Breast epithelium (tissue), 4 donors: ENCODE measurements at regions not wholly inside any gene's neighbourhood (a gene's known extent, or its start where the extent isn't known, plus 50 kb on each side); places are given as distances from the start of the nearest gene placed in this dataset.

Source experiments
- DNase-seq, 2 donors: peaks; one replicate each; pipeline ENCODE4 v3.0.0-alpha.2; 2019; ENCODE audit warnings: low spot score in 2 of 2
- H3K27ac ChIP-seq, 2 donors: fragments of 200-600 bp; sonication (generic) in 1 of 2; one replicate each; pipeline ENCODE4 v1.5.1; 2016 to 2019; ENCODE audit warnings: mild to moderate bottlenecking in 1 of 2
- H3K27me3 ChIP-seq, 2 donors: fragments of 200-600 bp; sonication (generic) in 1 of 2; one replicate each; pipeline versions ENCODE4 v1.5.1 to v1.6.0; 2017 to 2019; ENCODE audit warnings: control low read depth in 1 of 2, mild to moderate bottlenecking in 1 of 2
- H3K36me3 ChIP-seq: fragments of 200-600 bp; one replicate; pipeline ENCODE4 v1.5.1; 2019
- H3K4me1 ChIP-seq, 2 donors: fragments of 200-600 bp; sonication (generic); one replicate each; pipeline ENCODE4 v1.5.1; 2016 to 2019; ENCODE audit warnings: control low read depth in 1 of 2
- H3K4me3 ChIP-seq, 3 donors: fragments of 200-600 bp; sonication (generic); 1 replicate in 2 of 3; 2 replicates in 1 of 3; pipeline ENCODE4 v1.5.1; 2016 to 2019; ENCODE audit warnings: mild to moderate bottlenecking in 3 of 3, moderate library complexity in 2 of 3
- H3K9me3 ChIP-seq, 2 donors: fragments of 200-600 bp; sonication (generic) in 1 of 2; one replicate each; pipeline ENCODE4 v1.5.1; 2016 to 2019; ENCODE audit warnings: control low read depth in 1 of 2
- POLR2A ChIP-seq: fragments of 450-650 bp; IDR thresholded peaks from one replicate; pipeline ENCODE4 v1.6.1; 2016; ENCODE audit warnings: antibody characterized with exemption, mild to moderate bottlenecking, moderate library complexity
- POLR2AphosphoS5 ChIP-seq, 3 donors: sonication (generic); formaldehyde crosslinking; IDR thresholded peaks; one replicate each; pipeline ENCODE4 v1.6.1; 2017; ENCODE audit warnings: antibody characterized with exemption in 3 of 3
- intact Hi-C: fragments of 100-400 bp; cut with DNase I; formaldehyde crosslinking; loops from one replicate; pipeline ENCODE4 v1.15.1; 2023; ENCODE audit warnings: low total_unique reads
- TF ChIP-seq, protein P1 (sequence below), 3 donors: fragments of 450-650 bp; IDR thresholded peaks; one replicate each; pipeline ENCODE4 v1.5.1; 2016 to 2017; ENCODE audit warnings: antibody characterized with exemption in 3 of 3, mild to moderate bottlenecking in 3 of 3, moderate library complexity in 3 of 3

DNA sequence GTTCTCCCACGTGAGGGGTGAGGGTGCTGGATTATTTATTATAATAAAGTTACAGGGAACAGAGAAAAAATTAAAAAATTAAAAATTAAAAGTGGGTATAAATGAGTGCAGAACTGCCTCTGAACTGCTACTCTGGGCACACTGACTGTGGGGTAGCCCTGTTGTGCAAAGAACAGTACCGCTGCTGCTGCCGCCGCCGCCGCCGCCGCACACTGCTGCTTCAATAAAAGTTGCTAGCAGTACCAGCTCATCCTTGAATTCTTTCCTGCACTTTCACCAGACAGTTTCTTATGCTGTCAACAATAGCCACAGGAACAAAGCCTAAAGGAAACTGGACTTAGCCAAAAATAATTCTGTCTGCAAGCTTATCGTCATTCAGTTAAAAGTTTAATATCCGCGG lies 72.1 kb downstream of the GCC1 start:
- Histone ChIP-seq H3K9me3 (no peaks in the 10 kb centered on the region), H3K27me3 (no peaks in the 10 kb centered on the region), H3K4me3 (no peak overlapping the region), H3K27ac (no peak overlapping the region), H3K36me3 (no peaks in the 10 kb centered on the region), H3K4me1 (no peaks in the 10 kb centered on the region)
- no peak for TF ChIP-seq POLR2AphosphoS5 (IDR thresholded peaks at IDR 0.05)
- TF ChIP-seq POLR2A = no peak
- TF ChIP-seq, protein P1, sequence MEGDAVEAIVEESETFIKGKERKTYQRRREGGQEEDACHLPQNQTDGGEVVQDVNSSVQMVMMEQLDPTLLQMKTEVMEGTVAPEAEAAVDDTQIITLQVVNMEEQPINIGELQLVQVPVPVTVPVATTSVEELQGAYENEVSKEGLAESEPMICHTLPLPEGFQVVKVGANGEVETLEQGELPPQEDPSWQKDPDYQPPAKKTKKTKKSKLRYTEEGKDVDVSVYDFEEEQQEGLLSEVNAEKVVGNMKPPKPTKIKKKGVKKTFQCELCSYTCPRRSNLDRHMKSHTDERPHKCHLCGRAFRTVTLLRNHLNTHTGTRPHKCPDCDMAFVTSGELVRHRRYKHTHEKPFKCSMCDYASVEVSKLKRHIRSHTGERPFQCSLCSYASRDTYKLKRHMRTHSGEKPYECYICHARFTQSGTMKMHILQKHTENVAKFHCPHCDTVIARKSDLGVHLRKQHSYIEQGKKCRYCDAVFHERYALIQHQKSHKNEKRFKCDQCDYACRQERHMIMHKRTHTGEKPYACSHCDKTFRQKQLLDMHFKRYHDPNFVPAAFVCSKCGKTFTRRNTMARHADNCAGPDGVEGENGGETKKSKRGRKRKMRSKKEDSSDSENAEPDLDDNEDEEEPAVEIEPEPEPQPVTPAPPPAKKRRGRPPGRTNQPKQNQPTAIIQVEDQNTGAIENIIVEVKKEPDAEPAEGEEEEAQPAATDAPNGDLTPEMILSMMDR (IDR thresholded peaks at IDR 0.05) = no peak
- intact Hi-C loops = no loop called here
- no peak for DNase-seq

DNA sequence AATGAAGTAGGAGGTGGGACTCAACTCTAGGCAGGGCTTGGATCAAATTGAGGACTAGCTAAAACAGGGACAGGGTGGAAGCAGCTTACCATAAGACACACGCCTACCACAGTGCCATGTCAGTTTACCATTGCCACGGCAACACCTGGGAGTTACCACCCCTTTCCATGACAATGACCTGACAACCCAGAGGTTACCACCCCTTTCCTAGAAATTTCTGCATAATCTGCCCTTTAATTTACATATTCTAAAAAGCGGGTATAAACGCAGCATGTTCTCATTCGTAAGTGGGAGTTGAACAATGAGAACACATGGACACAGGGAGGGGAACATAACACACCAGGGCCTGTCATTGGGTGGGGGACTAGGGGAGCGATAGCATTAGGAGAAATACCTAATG lies 72.7 kb downstream of the GCC1 start:
- Histone ChIP-seq H3K9me3 (no peaks in the 10 kb centered on the region), H3K36me3 (no peaks in the 10 kb centered on the region), H3K27ac (no peak overlapping the region), H3K4me1 (no peaks in the 10 kb centered on the region), H3K27me3 (no peaks in the 10 kb centered on the region), H3K4me3 (no peak overlapping the region)
- DNase-seq = no peak
- intact Hi-C loops = no loop called here
- TF ChIP-seq POLR2AphosphoS5 (IDR thresholded peaks at IDR 0.05) (no peak), POLR2A (no peak)
- TF ChIP-seq, protein P1 (IDR thresholded peaks at IDR 0.05) = no peak

DNA sequence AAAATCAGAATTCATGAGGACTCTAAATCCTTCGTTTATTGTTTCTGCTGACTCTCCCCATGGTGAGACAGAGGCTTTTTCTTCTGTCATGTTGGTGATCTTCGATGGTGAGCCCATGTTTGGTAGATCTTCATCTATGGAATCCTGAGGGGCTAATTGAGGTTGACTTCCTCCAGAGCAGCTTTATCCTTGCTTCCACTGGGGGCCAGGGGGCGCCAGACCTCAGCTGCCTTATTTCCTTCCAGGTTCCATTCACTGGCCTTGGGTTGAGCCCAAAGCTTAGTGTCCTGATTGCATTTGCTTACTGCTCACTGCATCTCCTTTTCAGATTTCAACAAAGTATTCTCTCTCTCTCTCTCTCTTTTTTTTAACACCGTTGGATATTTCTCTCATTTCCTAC lies 80.7 kb downstream of the GCC1 start:
- TF ChIP-seq, protein P1 (IDR thresholded peaks at IDR 0.05) = no peak
- TF ChIP-seq POLR2AphosphoS5 (IDR thresholded peaks at IDR 0.05) = no peak
- no peak for TF ChIP-seq POLR2A
- DNase-seq = no peak
- H3K36me3 ChIP-seq = no peaks in the 10 kb centered on the region
- no peak overlapping the region for H3K27ac ChIP-seq
- H3K4me3 ChIP-seq = no peak overlapping the region
- intact Hi-C loops = no loop called here
- no peaks in the 10 kb centered on the region for H3K27me3 ChIP-seq
- H3K9me3 ChIP-seq = no peaks in the 10 kb centered on the region
- no peaks in the 10 kb centered on the region for H3K4me1 ChIP-seq

DNA sequence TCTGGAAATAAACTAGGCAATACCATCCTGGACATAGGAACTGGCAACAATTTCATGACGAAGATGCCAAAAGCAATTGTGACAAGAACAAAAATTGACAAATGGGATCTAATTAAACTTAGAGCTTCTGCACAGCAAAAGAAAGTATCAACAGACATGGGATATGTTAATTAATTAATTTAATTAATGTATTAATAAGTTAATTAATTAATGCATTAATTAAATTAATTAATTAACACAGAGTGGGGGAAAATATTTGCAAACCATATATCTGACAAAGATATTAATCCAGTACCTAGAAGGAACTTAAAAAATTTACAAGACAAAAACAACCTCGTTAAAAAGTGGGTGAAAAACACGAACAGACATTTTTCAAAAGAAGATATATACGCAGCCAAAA lies 83.6 kb downstream of the GCC1 start:
- no peak for DNase-seq
- H3K4me3 ChIP-seq = no peak overlapping the region
- no peaks in the 10 kb centered on the region for H3K36me3 ChIP-seq
- no peak overlapping the region for H3K27ac ChIP-seq
- TF ChIP-seq POLR2AphosphoS5 (IDR thresholded peaks at IDR 0.05) = no peak
- TF ChIP-seq, protein P1 (IDR thresholded peaks at IDR 0.05) = no peak
- no peak for TF ChIP-seq POLR2A
- no peaks in the 10 kb centered on the region for H3K4me1 ChIP-seq
- no peaks in the 10 kb centered on the region for H3K9me3 ChIP-seq
- intact Hi-C loops = no loop called here
- H3K27me3 ChIP-seq = no peaks in the 10 kb centered on the region

DNA sequence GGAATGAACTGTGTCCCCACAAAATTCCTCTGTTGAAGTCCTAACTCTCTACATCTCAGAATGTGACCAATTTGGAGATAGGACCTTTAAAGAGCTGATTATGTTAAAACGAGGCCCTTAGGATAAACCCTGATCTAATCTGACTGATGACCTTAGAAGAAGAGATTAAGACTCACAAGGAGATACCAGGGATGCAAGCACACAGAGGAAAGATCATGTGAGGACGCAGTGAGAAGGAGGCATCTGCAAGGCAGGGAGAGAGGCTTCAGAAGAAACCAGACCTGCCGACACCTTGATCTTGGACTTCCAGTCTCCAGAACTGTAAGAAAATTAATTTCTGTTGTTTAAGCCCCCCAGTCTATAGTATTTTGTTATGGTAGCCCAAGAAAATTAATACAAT lies 94.9 kb upstream of the ZNF800 start:
- DNase-seq = no peak
- H3K4me1 ChIP-seq = no peaks in the 10 kb centered on the region
- no peaks in the 10 kb centered on the region for H3K27me3 ChIP-seq
- H3K27ac ChIP-seq = no peak overlapping the region
- H3K4me3 ChIP-seq = no peak overlapping the region
- intact Hi-C loops = no loop called here
- no peaks in the 10 kb centered on the region for H3K36me3 ChIP-seq
- H3K9me3 ChIP-seq = peaks cover 0 to 4% of the 10 kb centered on the region in 2 donors
- TF ChIP-seq POLR2A (no peak), POLR2AphosphoS5 (IDR thresholded peaks at IDR 0.05) (no peak)
- TF ChIP-seq, protein P1 (IDR thresholded peaks at IDR 0.05) = no peak
